HL-60 (cell line): ENCODE measurements at regions not wholly inside any gene's neighbourhood (a gene's known extent, or its start where the extent isn't known, plus 50 kb on each side); places are given as distances from the start of the nearest gene placed in this dataset.
"Not testable (repeated sequence)": the region's sequence is repeated elsewhere in the genome, so short reads cannot be mapped to it uniquely, and the experiment has no call there.

Experiments
- DNase-seq, 2 experiments: peaks; one replicate each; pipeline ENCODE4 v3.0.0-alpha.2; 2010 to 2020; ENCODE audit warnings: low read depth in 1 of 2, low spot score in 1 of 2
- H3K27ac ChIP-seq: fragments of 250-450 bp; sonication (Bioruptor Pico); replicated peaks from 2 replicates; pipeline ENCODE4 v1.5.1; 2020; ENCODE audit warnings: mild to moderate bottlenecking, moderate library complexity
- H3K27me3 ChIP-seq: fragments of 250-450 bp; sonication (Bioruptor Pico); 2 replicates; pipeline ENCODE4 v1.5.1; 2021; ENCODE audit warnings: mild to moderate bottlenecking, moderate library complexity; ENCODE audit not compliant: insufficient read depth, poor library complexity, severe bottlenecking
- H3K4me3 ChIP-seq: replicated peaks from 2 replicates; pipeline ENCODE4 v1.5.1; 2011; ENCODE audit warnings: mild to moderate bottlenecking, control low read depth, low read length; ENCODE audit not compliant: insufficient read depth
- CTCF ChIP-seq: IDR thresholded peaks from one replicate; pipeline ENCODE4 v1.5.1; 2011; ENCODE audit warnings: low read length, control low read depth, inconsistent platforms; ENCODE audit not compliant: insufficient read depth
- GABPA ChIP-seq: IDR thresholded peaks from 2 replicates; pipeline ENCODE4 v1.6.1; 2012; ENCODE audit warnings: low read depth
- POLR2AphosphoS5 ChIP-seq: IDR thresholded peaks from 2 replicates; pipeline ENCODE4 v1.6.1; 2012; ENCODE audit warnings: low read depth
- SPI1 ChIP-seq: IDR thresholded peaks from 2 replicates; pipeline ENCODE4 v1.6.1; 2012; ENCODE audit warnings: low read depth, mild to moderate bottlenecking, borderline replicate concordance
- TF ChIP-seq, protein P1 (sequence below): IDR thresholded peaks from 2 replicates; pipeline ENCODE4 v1.6.1; 2012; ENCODE audit warnings: low read depth; ENCODE audit not compliant: insufficient replicate concordance

DNA sequence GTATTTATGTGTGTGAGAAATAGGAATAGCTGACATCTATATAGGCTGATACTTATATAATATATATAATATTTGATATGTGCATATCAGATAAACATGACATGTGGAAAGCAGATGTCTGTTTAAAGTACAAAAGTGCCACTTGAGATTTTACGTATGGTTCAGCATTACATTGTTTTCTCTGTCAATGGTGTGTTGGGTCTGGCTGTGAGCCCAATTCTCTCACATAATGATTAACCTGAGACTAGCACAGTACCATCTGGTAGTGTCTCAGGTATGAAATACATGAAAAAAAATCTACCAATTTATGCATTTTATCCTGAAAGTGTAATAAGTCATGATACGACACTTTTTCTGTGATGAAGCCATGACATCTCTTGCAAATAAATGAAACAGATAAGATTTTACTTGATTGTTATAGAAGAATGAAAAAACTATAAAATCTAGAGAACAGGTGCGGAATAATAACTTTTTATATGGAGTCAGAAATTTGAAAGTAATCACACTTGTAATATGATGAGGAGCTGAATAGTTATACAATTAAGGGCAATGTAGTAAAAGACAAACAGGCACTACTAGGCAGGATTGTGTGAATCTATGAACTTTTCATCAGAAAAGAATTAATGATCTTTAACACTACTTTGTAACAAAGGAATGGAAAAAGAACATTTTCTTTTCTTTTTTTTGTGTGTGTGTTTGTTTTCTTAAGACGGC is 1405.0 kb downstream of the OLFM4 start:
- Histone ChIP-seq H3K27me3 (no peaks in the 10 kb centered on the region), H3K4me3 (no peak overlapping the region), H3K27ac (no peak overlapping the region)
- TF ChIP-seq POLR2AphosphoS5, result no peak
- TF ChIP-seq, protein P1, sequence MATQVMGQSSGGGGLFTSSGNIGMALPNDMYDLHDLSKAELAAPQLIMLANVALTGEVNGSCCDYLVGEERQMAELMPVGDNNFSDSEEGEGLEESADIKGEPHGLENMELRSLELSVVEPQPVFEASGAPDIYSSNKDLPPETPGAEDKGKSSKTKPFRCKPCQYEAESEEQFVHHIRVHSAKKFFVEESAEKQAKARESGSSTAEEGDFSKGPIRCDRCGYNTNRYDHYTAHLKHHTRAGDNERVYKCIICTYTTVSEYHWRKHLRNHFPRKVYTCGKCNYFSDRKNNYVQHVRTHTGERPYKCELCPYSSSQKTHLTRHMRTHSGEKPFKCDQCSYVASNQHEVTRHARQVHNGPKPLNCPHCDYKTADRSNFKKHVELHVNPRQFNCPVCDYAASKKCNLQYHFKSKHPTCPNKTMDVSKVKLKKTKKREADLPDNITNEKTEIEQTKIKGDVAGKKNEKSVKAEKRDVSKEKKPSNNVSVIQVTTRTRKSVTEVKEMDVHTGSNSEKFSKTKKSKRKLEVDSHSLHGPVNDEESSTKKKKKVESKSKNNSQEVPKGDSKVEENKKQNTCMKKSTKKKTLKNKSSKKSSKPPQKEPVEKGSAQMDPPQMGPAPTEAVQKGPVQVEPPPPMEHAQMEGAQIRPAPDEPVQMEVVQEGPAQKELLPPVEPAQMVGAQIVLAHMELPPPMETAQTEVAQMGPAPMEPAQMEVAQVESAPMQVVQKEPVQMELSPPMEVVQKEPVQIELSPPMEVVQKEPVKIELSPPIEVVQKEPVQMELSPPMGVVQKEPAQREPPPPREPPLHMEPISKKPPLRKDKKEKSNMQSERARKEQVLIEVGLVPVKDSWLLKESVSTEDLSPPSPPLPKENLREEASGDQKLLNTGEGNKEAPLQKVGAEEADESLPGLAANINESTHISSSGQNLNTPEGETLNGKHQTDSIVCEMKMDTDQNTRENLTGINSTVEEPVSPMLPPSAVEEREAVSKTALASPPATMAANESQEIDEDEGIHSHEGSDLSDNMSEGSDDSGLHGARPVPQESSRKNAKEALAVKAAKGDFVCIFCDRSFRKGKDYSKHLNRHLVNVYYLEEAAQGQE, result no peak
- no peak for TF ChIP-seq CTCF
- TF ChIP-seq GABPA, result no peak
- TF ChIP-seq SPI1, result no peak
- DNase-seq, result no peak

- not testable (repeated sequence) for H3K4me3 ChIP-seq, DNase-seq, H3K27ac ChIP-seq, H3K27me3 ChIP-seq
These were observed 1412.3 kb downstream of the OLFM4 start for GRCh38 chr13:54440853-54441400.

DNA sequence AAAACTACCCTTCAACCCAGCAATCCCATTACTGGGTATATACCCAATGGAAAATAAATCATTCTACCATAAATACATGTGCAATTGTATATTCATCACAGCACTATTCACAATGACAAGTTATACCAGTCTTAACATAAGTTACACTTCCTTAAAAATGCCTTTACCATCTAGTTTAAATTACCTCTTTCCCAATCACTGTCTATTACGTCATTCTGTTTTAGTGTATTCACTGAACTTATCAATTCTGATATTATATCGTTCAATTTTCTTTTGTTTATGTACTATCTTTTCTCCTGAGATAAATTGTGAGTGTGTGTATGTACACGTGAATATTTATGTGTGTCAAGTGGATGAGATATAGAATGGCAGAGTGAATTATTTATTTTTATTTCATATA is 1416.8 kb downstream of the OLFM4 start:
- Histone ChIP-seq H3K27me3 (no peaks in the 10 kb centered on the region), H3K4me3 (no peak overlapping the region), H3K27ac (no peak overlapping the region)
- no peak for DNase-seq
- TF ChIP-seq GABPA (no peak), SPI1 (no peak), POLR2AphosphoS5 (no peak), CTCF (no peak)
- TF ChIP-seq, protein P1, result no peak

- no peak overlapping the region for H3K4me3 ChIP-seq
- H3K27me3 ChIP-seq, result no peaks in the 10 kb centered on the region
- TF ChIP-seq CTCF (no peak), GABPA (no peak), SPI1 (no peak), POLR2AphosphoS5 (no peak)
- TF ChIP-seq, protein P1, result no peak
- no peak overlapping the region for H3K27ac ChIP-seq
- DNase-seq, result no peak
These were observed 1417.3 kb downstream of the OLFM4 start for GRCh38 chr13:54445865-54446264.
